ENCODE measurements at regions not wholly inside any gene's neighbourhood (a gene's known extent, or its start where the extent isn't known, plus 50 kb on each side); places are given as distances from the start of the nearest gene placed in this dataset.
A peak's percentile ranks its signal among the peaks of the same experiment; 100 is the strongest.

- H3K36me3 Mint-ChIP-seq, result no peaks in the 10 kb centered on the region
- no peak overlapping the region for H3K27ac Mint-ChIP-seq
- ATAC-seq (no peak), DNase-seq (ENCODE audit: low spot score in 2 of 2) (no peak)
- H3K9me3 Mint-ChIP-seq, result peaks cover 0 to 4% of the 10 kb centered on the region in 2 donors
Measured at GRCh38 chr2:59463426-59463825, 1090.0 kb downstream of the BCL11A start.

- no peak overlapping the region for H3K27ac Mint-ChIP-seq
- ATAC-seq (peak; percentile 31 to 38), DNase-seq (ENCODE audit: low spot score in 2 of 2) (no peak)
- peaks cover 0 to 4% of the 10 kb centered on the region in 2 donors for H3K9me3 Mint-ChIP-seq
- H3K36me3 Mint-ChIP-seq, result no peaks in the 10 kb centered on the region
Measured at GRCh38 chr2:59462422-59463197, 1090.8 kb downstream of the BCL11A start.

GRCh38 chr2:59461127-59461526, 1092.3 kb downstream of the BCL11A start:
- ATAC-seq, result no peak
- no peaks in the 10 kb centered on the region for H3K9me3 Mint-ChIP-seq
- DNase-seq (ENCODE audit: low spot score in 2 of 2), result no peak
- no peaks in the 10 kb centered on the region for H3K36me3 Mint-ChIP-seq
- H3K27ac Mint-ChIP-seq, result no peak overlapping the region

- Mint-ChIP-seq H3K36me3 (no peaks in the 10 kb centered on the region), H3K9me3 (no peaks in the 10 kb centered on the region), H3K27ac (no peak overlapping the region)
- no peak for ATAC-seq
- no peak for DNase-seq (ENCODE audit: low spot score in 2 of 2)
Measured at GRCh38 chr2:59458800-59459199, 1094.7 kb downstream of the BCL11A start.

- no peak overlapping the region for H3K27ac Mint-ChIP-seq
- DNase-seq (ENCODE audit: low spot score in 2 of 2), result no peak
- no peak for ATAC-seq
- H3K9me3 Mint-ChIP-seq, result no peaks in the 10 kb centered on the region
- H3K36me3 Mint-ChIP-seq, result no peaks in the 10 kb centered on the region
Measured at GRCh38 chr2:59456285-59456684, 1097.2 kb downstream of the BCL11A start.

- no peak for ATAC-seq
- Mint-ChIP-seq H3K9me3 (no peaks in the 10 kb centered on the region), H3K27ac (no peak overlapping the region), H3K36me3 (no peaks in the 10 kb centered on the region)
- no peak for DNase-seq (ENCODE audit: low spot score in 2 of 2)
Measured at GRCh38 chr2:59449274-59449673, 1104.2 kb downstream of the BCL11A start.

GRCh38 chr2:59440491-59440890, 1113.0 kb downstream of the BCL11A start:
- DNase-seq (ENCODE audit: low spot score in 2 of 2) (no peak), ATAC-seq (no peak)
- no peaks in the 10 kb centered on the region for H3K9me3 Mint-ChIP-seq
- no peaks in the 10 kb centered on the region for H3K36me3 Mint-ChIP-seq
- no peak overlapping the region for H3K27ac Mint-ChIP-seq

- no peak overlapping the region for H3K27ac Mint-ChIP-seq
- no peaks in the 10 kb centered on the region for H3K36me3 Mint-ChIP-seq
- DNase-seq (ENCODE audit: low spot score in 2 of 2) (no peak), ATAC-seq (no peak)
- H3K9me3 Mint-ChIP-seq, result peaks cover 17 to 22% of the 10 kb centered on the region in 2 donors
Measured at GRCh38 chr2:59435635-59436034, 1117.8 kb downstream of the BCL11A start.

- no peak overlapping the region for H3K27ac Mint-ChIP-seq
- ATAC-seq, result no peak
- no peak for DNase-seq (ENCODE audit: low spot score in 2 of 2)
- H3K36me3 Mint-ChIP-seq, result no peaks in the 10 kb centered on the region
- peaks cover 17 to 22% of the 10 kb centered on the region in 2 donors for H3K9me3 Mint-ChIP-seq
Measured at GRCh38 chr2:59428940-59429339, 1124.5 kb downstream of the BCL11A start.

GRCh38 chr2:59427980-59428379, 1125.5 kb downstream of the BCL11A start:
- H3K9me3 Mint-ChIP-seq, result peaks cover 10 to 15% of the 10 kb centered on the region in 2 donors
- no peak for DNase-seq (ENCODE audit: low spot score in 2 of 2)
- no peak for ATAC-seq
- H3K27ac Mint-ChIP-seq, result no peak overlapping the region
- no peaks in the 10 kb centered on the region for H3K36me3 Mint-ChIP-seq

GRCh38 chr2:59425247-59425646, 1128.2 kb downstream of the BCL11A start:
- DNase-seq (ENCODE audit: low spot score in 2 of 2), result no peak
- Mint-ChIP-seq H3K9me3 (no peaks in the 10 kb centered on the region), H3K27ac (no peak overlapping the region), H3K36me3 (no peaks in the 10 kb centered on the region)
- ATAC-seq, result no peak

GRCh38 chr2:59413751-59414570, 1139.5 kb downstream of the BCL11A start:
- Mint-ChIP-seq H3K36me3 (peaks cover 0 to 12% of the 10 kb centered on the region in 2 donors), H3K27ac (no peak overlapping the region), H3K9me3 (peaks cover 31 to 43% of the 10 kb centered on the region in 2 donors)
- no peak for ATAC-seq
- no peak for DNase-seq (ENCODE audit: low spot score in 2 of 2)

GRCh38 chr2:59399126-59399525, 1154.3 kb downstream of the BCL11A start:
- Mint-ChIP-seq H3K9me3 (peaks cover 4% of the 10 kb centered on the region in 2 donors), H3K36me3 (no peaks in the 10 kb centered on the region), H3K27ac (no peak overlapping the region)
- ATAC-seq (no peak), DNase-seq (ENCODE audit: low spot score in 2 of 2) (no peak)

GRCh38 chr2:59398081-59398480, 1155.4 kb downstream of the BCL11A start:
- no peak for DNase-seq (ENCODE audit: low spot score in 2 of 2)
- Mint-ChIP-seq H3K36me3 (no peaks in the 10 kb centered on the region), H3K9me3 (peaks cover 4% of the 10 kb centered on the region in 2 donors), H3K27ac (no peak overlapping the region)
- no peak for ATAC-seq

- ATAC-seq, result no peak
- DNase-seq (ENCODE audit: low spot score in 2 of 2), result no peak
- no peak overlapping the region for H3K27ac Mint-ChIP-seq
Measured at GRCh38 chr2:59395119-59395518, 1154.0 kb upstream of the FANCL start.

GRCh38 chr2:59391896-59392295, 1150.8 kb upstream of the FANCL start:
- Mint-ChIP-seq H3K36me3 (peaks cover 0 to 7% of the 10 kb centered on the region in 2 donors), H3K27ac (no peak overlapping the region), H3K9me3 (peaks cover 13% of the 10 kb centered on the region in 2 donors)
- ATAC-seq, result no peak
- no peak for DNase-seq (ENCODE audit: low spot score in 2 of 2)

More at GRCh38 chr2:59395119-59395518, 1154.0 kb upstream of the FANCL start:
- Mint-ChIP-seq H3K36me3 (peaks cover 0 to 7% of the 10 kb centered on the region in 2 donors), H3K9me3 (peaks cover 13% of the 10 kb centered on the region in 2 donors)

- DNase-seq (ENCODE audit: low spot score in 2 of 2), result no peak
- H3K36me3 Mint-ChIP-seq, result peaks cover 0 to 7% of the 10 kb centered on the region in 2 donors
- no peak overlapping the region for H3K27ac Mint-ChIP-seq
- peaks cover 10% of the 10 kb centered on the region in 2 donors for H3K9me3 Mint-ChIP-seq
- no peak for ATAC-seq
Measured at GRCh38 chr2:59390581-59390980, 1149.5 kb upstream of the FANCL start.
